ENCODE measurements at regions not wholly inside any gene's neighbourhood (a gene's known extent, or its start where the extent isn't known, plus 50 kb on each side); places are given as distances from the start of the nearest gene placed in this dataset.
A peak's percentile ranks its signal among the peaks of the same experiment; 100 is the strongest.

GRCh38 chr17:77308861-77309726 is 168.3 kb downstream of the SEC14L1 start:
- no peak for DNase-seq

- no peak for DNase-seq
Observed at GRCh38 chr17:77310336-77310735, 169.6 kb downstream of the SEC14L1 start.

GRCh38 chr17:77311371-77311981 is 170.7 kb downstream of the SEC14L1 start:
- no peak for DNase-seq

- DNase-seq: no peak
Observed at GRCh38 chr17:77312061-77312701, 171.4 kb downstream of the SEC14L1 start.

- DNase-seq: no peak
Observed at GRCh38 chr17:77312786-77313599, 172.2 kb downstream of the SEC14L1 start.

GRCh38 chr17:77313831-77314230 is 173.1 kb downstream of the SEC14L1 start:
- no peak for DNase-seq

GRCh38 chr17:77314601-77315000 is 173.8 kb downstream of the SEC14L1 start:
- no peak for DNase-seq

GRCh38 chr17:77315010-77315409 is 174.2 kb downstream of the SEC14L1 start:
- no peak for DNase-seq

- DNase-seq: peak in 1 of 2 experiments; percentile 39
Observed at GRCh38 chr17:77315551-77316190, 174.9 kb downstream of the SEC14L1 start.

GRCh38 chr17:77316191-77316641 is 175.4 kb downstream of the SEC14L1 start:
- DNase-seq: no peak

GRCh38 chr17:77316651-77317050 is 175.9 kb downstream of the SEC14L1 start:
- no peak for DNase-seq

GRCh38 chr17:77317091-77317750 is 176.5 kb downstream of the SEC14L1 start:
- no peak for DNase-seq

- DNase-seq: no peak
Observed at GRCh38 chr17:77318021-77318420, 177.3 kb downstream of the SEC14L1 start.

- no peak for DNase-seq
Observed at GRCh38 chr17:77318491-77319210, 177.9 kb downstream of the SEC14L1 start.

- peak; percentile 47 to 75 for DNase-seq
Observed at GRCh38 chr17:77319211-77320043, 178.7 kb downstream of the SEC14L1 start.

- no peak for DNase-seq
Observed at GRCh38 chr17:77320044-77320440, 179.3 kb downstream of the SEC14L1 start.

GRCh38 chr17:77320485-77321256 is 179.9 kb downstream of the SEC14L1 start:
- DNase-seq: no peak

GRCh38 chr17:77321649-77322513 is 181.1 kb downstream of the SEC14L1 start:
- DNase-seq: no peak
